Endothelial cell of umbilical vein (primary cell): ENCODE measurements at regions not wholly inside any gene's neighbourhood (a gene's known extent, or its start where the extent isn't known, plus 50 kb on each side); places are given as distances from the start of the nearest gene placed in this dataset.
A peak's percentile ranks its signal among the peaks of the same experiment; 100 is the strongest.

Source experiments
- BruUV-seq: library from RNA; stranded (reverse); fragments of 400-500 nt; replicated peaks from 2 replicates; lab custom pipeline; 2021; lab: Mats Ljungman, UMichigan
- CTCF ChIA-PET: fragments of 300-600, 350-600 bp; sonication (Branson Sonifier 250); formaldehyde crosslinking; loops from one replicate; lab custom pipeline; 2021; ENCODE audit warnings: antibody characterized with exemption, inconsistent platforms; lab: Charles Lee
- POLR2A ChIA-PET: fragments of 300-600, 350-600 bp; sonication (Branson Sonifier 250); formaldehyde crosslinking; loops from one replicate; lab custom pipeline; 2021; ENCODE audit warnings: antibody characterized with exemption, inconsistent platforms; lab: Charles Lee
- DNase-seq: peaks from one replicate; pipeline ENCODE4 v3.0.0-alpha.2; 2011; ENCODE audit warnings: low read depth, low spot score
- FAIRE-seq: peaks from 2 replicates; lab custom pipeline; 2011; peaks lifted over from hg19 to GRCh38; lab: Jason Lieb, UNC
- H2AFZ ChIP-seq: 2 replicates; pipeline ENCODE4 v1.6.0; 2012; ENCODE audit warnings: low read depth, low read length, control low read depth, inconsistent platforms
- H3K27ac ChIP-seq: 2 replicates; pipeline ENCODE4 v1.5.1; 2011; ENCODE audit warnings: low read depth, mild to moderate bottlenecking, control low read depth, low read length, moderate library complexity; ENCODE audit not compliant: insufficient read depth
- H3K27me3 ChIP-seq, 2 experiments: 2 replicates each; pipeline versions ENCODE4 v1.6.0 to v1.6.1; 2011; ENCODE audit warnings: low read length in 2 of 2, mixed read lengths in 1 of 2; ENCODE audit not compliant: control insufficient read depth in 2 of 2, insufficient read depth in 2 of 2
- H3K36me3 ChIP-seq, 2 experiments: 2 replicates in 1 of 2; 3 replicates in 1 of 2; pipeline ENCODE4 v1.5.1; 2011; ENCODE audit warnings: low read length in 2 of 2, mild to moderate bottlenecking in 1 of 2, moderate library complexity in 1 of 2; ENCODE audit not compliant: control insufficient read depth in 2 of 2, insufficient read depth in 2 of 2; ENCODE audit errors: extremely low read depth in 1 of 2
- H3K4me1 ChIP-seq: 3 replicates; pipeline ENCODE4 v1.5.1; 2011; ENCODE audit warnings: mild to moderate bottlenecking, low read length; ENCODE audit not compliant: control insufficient read depth, insufficient read depth; ENCODE audit errors: extremely low read depth
- H3K4me2 ChIP-seq: 2 replicates; pipeline ENCODE4 v1.6.1; 2011; ENCODE audit warnings: low read length, control low read depth, mixed read lengths; ENCODE audit not compliant: insufficient read depth
- H3K4me3 ChIP-seq, 3 experiments: fragments of 200-600 bp in 1 of 3; sonication (generic), shearing (Covaris generic) in 1 of 3; replicated peaks in 1 of 3; 2 replicates each; pipeline ENCODE4 v1.5.1; 2011 to 2016; ENCODE audit warnings: control low read depth in 3 of 3, low read length in 3 of 3, mild to moderate bottlenecking in 2 of 3, inconsistent platforms in 1 of 3, low read depth in 1 of 3, moderate library complexity in 1 of 3; ENCODE audit not compliant: insufficient read depth in 1 of 3
- H3K79me2 ChIP-seq: 2 replicates; pipeline ENCODE4 v1.6.0; 2012; ENCODE audit warnings: low read length, inconsistent platforms; ENCODE audit not compliant: control insufficient read depth, insufficient read depth
- H3K9ac ChIP-seq: replicated peaks from 2 replicates; pipeline ENCODE3; 2011; ENCODE audit warnings: low read length, control low read depth; ENCODE audit not compliant: insufficient read depth; ENCODE audit errors: extremely low read depth
- H3K9me1 ChIP-seq: replicated peaks from 3 replicates; pipeline ENCODE4 v1.6.0; 2011; ENCODE audit warnings: mild to moderate bottlenecking, low read length; ENCODE audit not compliant: control insufficient read depth, insufficient read depth; ENCODE audit errors: extremely low read depth
- H3K9me3 ChIP-seq: replicated peaks from 2 replicates; pipeline ENCODE4 v1.5.1; 2012; ENCODE audit warnings: low read length, inconsistent platforms; ENCODE audit not compliant: control insufficient read depth, insufficient read depth
- H4K20me1 ChIP-seq: replicated peaks from 2 replicates; pipeline ENCODE3; 2011; ENCODE audit warnings: mild to moderate bottlenecking, low read length; ENCODE audit not compliant: control insufficient read depth, insufficient read depth; ENCODE audit errors: extremely low read depth
- EZH2 ChIP-seq: IDR thresholded peaks from 2 replicates; pipeline ENCODE4 v1.6.1; 2012; ENCODE audit warnings: borderline replicate concordance, low read depth, mild to moderate bottlenecking, moderate library complexity, low read length, inconsistent platforms; ENCODE audit not compliant: severe bottlenecking
- FOS ChIP-seq: IDR thresholded peaks from 2 replicates; pipeline ENCODE4 v1.6.1; 2011; ENCODE audit warnings: mild to moderate bottlenecking, low read length, moderate library complexity, borderline replicate concordance; ENCODE audit not compliant: insufficient read depth
- GATA2 ChIP-seq: IDR thresholded peaks from 2 replicates; pipeline ENCODE4 v1.7.0; 2011; ENCODE audit warnings: low read depth, mild to moderate bottlenecking, moderate library complexity, mixed read lengths, low read length; ENCODE audit not compliant: insufficient read length, insufficient read depth
- JUN ChIP-seq: IDR thresholded peaks from 2 replicates; pipeline ENCODE4 v1.6.1; 2011; ENCODE audit warnings: borderline replicate concordance, low read depth; ENCODE audit not compliant: insufficient read length, insufficient read depth
- MYC ChIP-seq: IDR thresholded peaks from one replicate; pipeline ENCODE4 v1.6.1; 2011; ENCODE audit warnings: mild to moderate bottlenecking, low read depth, low read length
- POLR2A ChIP-seq: IDR thresholded peaks from 2 replicates; pipeline ENCODE4 v1.6.1; 2012; ENCODE audit warnings: low read depth, mild to moderate bottlenecking, control low read depth, low read length
- POLR2AphosphoS5 ChIP-seq: IDR thresholded peaks from 2 replicates; pipeline ENCODE4 v1.6.1; 2012; ENCODE audit warnings: low read depth, mild to moderate bottlenecking, control low read depth, low read length, moderate library complexity; ENCODE audit not compliant: insufficient read depth
- dilution Hi-C: fragments of 300-500 bp; cut with MboI; formaldehyde crosslinking; loops from one replicate; pipeline ENCODE4 v1.15.0; 2019; ENCODE audit warnings: low sequenced_read_pairs; ENCODE audit not compliant: extremely low pct_ligation_motif_present
- intact Hi-C: fragments of 100-400 bp; cut with micrococcal nuclease; formaldehyde crosslinking; loops from one replicate; pipeline ENCODE4 v1.10.0; 2022
- TF ChIP-seq, protein P1 (sequence below), 2 donors: IDR thresholded peaks; 1 replicate in 1 of 2; 2 replicates in 1 of 2; pipeline ENCODE4 v1.5.1; 2011; ENCODE audit warnings: low read length in 2 of 2, mild to moderate bottlenecking in 2 of 2, moderate library complexity in 2 of 2, control low read depth in 1 of 2, inconsistent platforms in 1 of 2, low read depth in 1 of 2; ENCODE audit not compliant: insufficient read depth in 1 of 2; ENCODE audit errors: extremely low read depth in 1 of 2
- TF ChIP-seq, protein P2 (sequence below): IDR thresholded peaks from 2 replicates; pipeline ENCODE4 v1.6.1; 2011; ENCODE audit not compliant: insufficient read depth, insufficient read length

DNA sequence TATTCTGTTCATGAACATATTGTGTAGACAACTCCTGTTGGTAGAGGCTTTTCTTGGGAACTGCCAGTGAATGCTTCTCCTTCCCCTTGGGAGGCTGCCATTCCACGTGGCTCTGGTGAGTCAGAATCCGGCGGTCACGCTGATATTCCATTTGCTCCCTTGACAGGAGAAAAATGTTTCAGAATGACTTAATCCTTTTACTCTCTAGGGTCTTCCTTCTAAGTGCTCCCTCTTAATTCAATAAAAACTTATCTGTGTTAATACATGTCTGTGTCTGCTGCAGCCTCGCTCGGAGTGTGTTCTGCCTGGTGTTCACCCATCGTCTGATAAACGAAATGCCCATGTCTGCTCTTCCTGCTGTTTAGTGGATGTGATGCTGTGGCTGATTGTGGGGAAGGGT lies 278.6 kb downstream of the ARHGAP12 start:
- dilution Hi-C loops: no loop called here

More for the DNA sequence above, 278.6 kb downstream of the ARHGAP12 start:
- POLR2A ChIA-PET: no interaction called here
- no peaks in the 10 kb centered on the region for H3K79me2 ChIP-seq
- H3K9me3 ChIP-seq: no peaks in the 10 kb centered on the region
- H3K27me3 ChIP-seq: no peaks in the 10 kb centered on the region
- H2AFZ ChIP-seq: peak overlapping the region; percentile 95
- H3K4me3 ChIP-seq: peak overlapping the region in 1 of 3 experiments; percentile 30
- H3K36me3 ChIP-seq: no peaks in the 10 kb centered on the region
- peaks cover 17% of the 10 kb centered on the region for H3K4me1 ChIP-seq
- H3K4me2 ChIP-seq: peak overlapping the region; percentile 83
- FAIRE-seq (peak; percentile 95), DNase-seq (peak; percentile 95)
- H4K20me1 ChIP-seq: no peaks in the 10 kb centered on the region
- peak overlapping the region; percentile 69 for H3K27ac ChIP-seq
- no peaks in the 10 kb centered on the region for H3K9me1 ChIP-seq
- intact Hi-C loops: loop anchor here (1.0 kb wide), 1 partner anchor 47 kb away; no protein-coding TSS in a partner anchor
- peak overlapping the region; percentile 34 for H3K9ac ChIP-seq
- no peak for TF ChIP-seq GATA2
- TF ChIP-seq, protein P1, sequence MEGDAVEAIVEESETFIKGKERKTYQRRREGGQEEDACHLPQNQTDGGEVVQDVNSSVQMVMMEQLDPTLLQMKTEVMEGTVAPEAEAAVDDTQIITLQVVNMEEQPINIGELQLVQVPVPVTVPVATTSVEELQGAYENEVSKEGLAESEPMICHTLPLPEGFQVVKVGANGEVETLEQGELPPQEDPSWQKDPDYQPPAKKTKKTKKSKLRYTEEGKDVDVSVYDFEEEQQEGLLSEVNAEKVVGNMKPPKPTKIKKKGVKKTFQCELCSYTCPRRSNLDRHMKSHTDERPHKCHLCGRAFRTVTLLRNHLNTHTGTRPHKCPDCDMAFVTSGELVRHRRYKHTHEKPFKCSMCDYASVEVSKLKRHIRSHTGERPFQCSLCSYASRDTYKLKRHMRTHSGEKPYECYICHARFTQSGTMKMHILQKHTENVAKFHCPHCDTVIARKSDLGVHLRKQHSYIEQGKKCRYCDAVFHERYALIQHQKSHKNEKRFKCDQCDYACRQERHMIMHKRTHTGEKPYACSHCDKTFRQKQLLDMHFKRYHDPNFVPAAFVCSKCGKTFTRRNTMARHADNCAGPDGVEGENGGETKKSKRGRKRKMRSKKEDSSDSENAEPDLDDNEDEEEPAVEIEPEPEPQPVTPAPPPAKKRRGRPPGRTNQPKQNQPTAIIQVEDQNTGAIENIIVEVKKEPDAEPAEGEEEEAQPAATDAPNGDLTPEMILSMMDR (IDR thresholded peaks at IDR 0.05; ENCODE audit: extremely low read depth in 1 of 2, insufficient read depth in 1 of 2, low read depth in 1 of 2, low read length in 2 of 2): no peak
- TF ChIP-seq JUN: peak; percentile 80
- TF ChIP-seq FOS: peak; percentile 88
- peak; percentile 59 for TF ChIP-seq POLR2A
- TF ChIP-seq, protein P2, sequence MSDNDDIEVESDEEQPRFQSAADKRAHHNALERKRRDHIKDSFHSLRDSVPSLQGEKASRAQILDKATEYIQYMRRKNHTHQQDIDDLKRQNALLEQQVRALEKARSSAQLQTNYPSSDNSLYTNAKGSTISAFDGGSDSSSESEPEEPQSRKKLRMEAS: peak; percentile 90
- peak; percentile 72 for TF ChIP-seq POLR2AphosphoS5
- no peak for TF ChIP-seq EZH2
- peak; percentile 89 for TF ChIP-seq MYC
- CTCF ChIA-PET: interaction anchor here (0.9 to 1.0 kb wide), 2 partner anchors 11 to 120 kb away, joined by 3 to 5 read pairs; no protein-coding TSS in a partner anchor
- BruUV-seq: no TSS peak
